ENCODE measurements at regions not wholly inside any gene's neighbourhood (a gene's known extent, or its start where the extent isn't known, plus 50 kb on each side); places are given as distances from the start of the nearest gene placed in this dataset.

- TF ChIP-seq ARID5B (CRISPR knock-in tag; IDR thresholded peaks at IDR 0.05) (peak; percentile 96), U2AF2 (IDR thresholded peaks at IDR 0.05; ENCODE audit: low read depth, low read length) (no peak), ZMYM4 (CRISPR knock-in tag; IDR thresholded peaks at IDR 0.05) (peak; percentile 69; the same call in 1 of the 2 replicates), THAP7 (CRISPR knock-in tag; IDR thresholded peaks at IDR 0.05) (no peak), ZBTB1 (CRISPR knock-in tag; IDR thresholded peaks at IDR 0.05; ENCODE audit: borderline replicate concordance) (no peak), ZNF256 (CRISPR knock-in tag; conservative IDR thresholded peaks at IDR 0.05) (no peak), MZF1 (CRISPR knock-in tag; IDR thresholded peaks at IDR 0.05; ENCODE audit: borderline replicate concordance) (no peak), ZNF33B (CRISPR knock-in tag; IDR thresholded peaks at IDR 0.05) (no peak), FOXK1 (CRISPR knock-in tag; IDR thresholded peaks at IDR 0.05; ENCODE audit: borderline replicate concordance, low read depth) (peak; percentile 86), GTF2F1 (IDR thresholded peaks at IDR 0.05; ENCODE audit: low read length) (no peak), ZNF546 (CRISPR knock-in tag; conservative IDR thresholded peaks at IDR 0.05) (no peak), ZNF3 (CRISPR knock-in tag; IDR thresholded peaks at IDR 0.05) (no peak), DNMT3B (CRISPR knock-in tag; conservative IDR thresholded peaks at IDR 0.05) (no peak), THAP11 (CRISPR knock-in tag; IDR thresholded peaks at IDR 0.05) (peak; percentile 44; the same call in 1 of the 2 replicates), ZNF674 (CRISPR knock-in tag; IDR thresholded peaks at IDR 0.05; ENCODE audit: low read depth) (no peak), ZNF572 (CRISPR knock-in tag; IDR thresholded peaks at IDR 0.05) (no peak), NRL (CRISPR knock-in tag; IDR thresholded peaks at IDR 0.05; ENCODE audit: borderline replicate concordance) (no peak), ZNF331 (CRISPR knock-in tag; IDR thresholded peaks at IDR 0.05) (peak; percentile 59; the same call in 1 of the 2 replicates), ZNF552 (CRISPR knock-in tag; IDR thresholded peaks at IDR 0.05; ENCODE audit: borderline replicate concordance) (no peak), ZNF34 (CRISPR knock-in tag; IDR thresholded peaks at IDR 0.05; ENCODE audit: borderline replicate concordance) (no peak), TAF1 (CRISPR knock-in tag; IDR thresholded peaks at IDR 0.05) (no peak)
- TF ChIP-seq, protein P1, sequence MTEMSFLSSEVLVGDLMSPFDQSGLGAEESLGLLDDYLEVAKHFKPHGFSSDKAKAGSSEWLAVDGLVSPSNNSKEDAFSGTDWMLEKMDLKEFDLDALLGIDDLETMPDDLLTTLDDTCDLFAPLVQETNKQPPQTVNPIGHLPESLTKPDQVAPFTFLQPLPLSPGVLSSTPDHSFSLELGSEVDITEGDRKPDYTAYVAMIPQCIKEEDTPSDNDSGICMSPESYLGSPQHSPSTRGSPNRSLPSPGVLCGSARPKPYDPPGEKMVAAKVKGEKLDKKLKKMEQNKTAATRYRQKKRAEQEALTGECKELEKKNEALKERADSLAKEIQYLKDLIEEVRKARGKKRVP (CRISPR knock-in tag; IDR thresholded peaks at IDR 0.05): no peak
These were observed 113.4 kb upstream of the AHR start (continued) for GRCh38 chr7:17184805-17185689.

Data from HepG2 (cell line).